GM23248 (cell line): ENCODE measurements at regions not wholly inside any gene's neighbourhood (a gene's known extent, or its start where the extent isn't known, plus 50 kb on each side); places are given as distances from the start of the nearest gene placed in this dataset.

ENCODE experiments used
- EZH2 ChIP-seq: fragments of 200-600 bp; sonication (generic); IDR thresholded peaks from 2 replicates; pipeline ENCODE4 v1.6.1; 2018; ENCODE audit warnings: antibody characterized with exemption, mild to moderate bottlenecking; ENCODE audit not compliant: insufficient read depth, poor library complexity, severe bottlenecking
- EZH2phosphoT487 ChIP-seq: fragments of 200-600 bp; sonication (generic); IDR thresholded peaks from 2 replicates; pipeline ENCODE4 v1.6.1; 2018; ENCODE audit warnings: antibody characterized with exemption, moderate library complexity, mild to moderate bottlenecking, low read depth; ENCODE audit not compliant: insufficient read depth

DNA sequence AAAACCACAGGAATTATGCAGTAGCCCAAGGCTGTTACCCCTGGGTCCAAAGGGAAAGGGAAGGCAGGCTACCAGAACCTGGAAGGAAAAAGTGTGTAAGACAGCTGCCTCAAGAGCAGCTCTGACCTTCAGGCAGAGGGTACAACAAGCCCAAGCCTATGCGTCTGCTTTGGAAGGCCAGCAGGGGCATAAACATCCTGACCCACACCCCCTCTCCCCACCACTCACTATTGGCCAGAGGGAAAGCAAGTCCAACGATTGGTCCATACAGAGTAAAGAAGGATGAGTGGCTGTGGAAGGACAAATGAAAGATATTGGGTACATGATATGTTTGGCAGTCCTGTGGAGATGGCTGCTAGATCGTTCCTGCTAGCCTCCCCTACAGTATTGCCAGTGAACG lies 227.6 kb upstream of the HNRNPA3 start:
- TF ChIP-seq EZH2 (no peak), EZH2phosphoT487 (no peak)
